IgD-negative memory B cell (primary cell): ENCODE measurements at regions not wholly inside any gene's neighbourhood (a gene's known extent, or its start where the extent isn't known, plus 50 kb on each side); places are given as distances from the start of the nearest gene placed in this dataset.
"Not testable (repeated sequence)": the region's sequence is repeated elsewhere in the genome, so short reads cannot be mapped to it uniquely, and the experiment has no call there.

Experiments used
- H3K27ac Mint-ChIP-seq, 3 donors: one replicate each; pipeline ENCODE4 v1.8.0; 2020 to 2022; ENCODE audit warnings: mild to moderate bottlenecking in 3 of 3, mixed read lengths in 3 of 3, moderate library complexity in 1 of 3
- H3K27me3 Mint-ChIP-seq: one replicate; pipeline ENCODE4 v1.8.0; 2021; ENCODE audit warnings: mixed read lengths
- H3K36me3 Mint-ChIP-seq: one replicate; pipeline ENCODE4 v1.8.0; 2020; ENCODE audit warnings: mild to moderate bottlenecking, mixed read lengths
- H3K4me1 Mint-ChIP-seq, 3 donors: one replicate each; pipeline ENCODE4 v1.8.0; 2020 to 2022; ENCODE audit warnings: mixed read lengths in 3 of 3, mild to moderate bottlenecking in 1 of 3
- H3K4me3 Mint-ChIP-seq, 4 donors: one replicate each; pipeline ENCODE4 v1.8.0; 2020 to 2022; ENCODE audit warnings: mild to moderate bottlenecking in 4 of 4, mixed read lengths in 4 of 4, moderate library complexity in 3 of 4
- H3K9me3 Mint-ChIP-seq, 3 donors: one replicate each; pipeline ENCODE4 v1.8.0; 2020 to 2021; ENCODE audit warnings: mixed read lengths in 3 of 3, mild to moderate bottlenecking in 1 of 3

GRCh38 chr3:164007765-164008164, 1070.5 kb downstream of the SI start:
- Mint-ChIP-seq H3K4me1 (no peaks in the 10 kb centered on the region), H3K9me3 (no peaks in the 10 kb centered on the region), H3K36me3 (no peaks in the 10 kb centered on the region)

GRCh38 chr3:164004205-164004604, 1074.1 kb downstream of the SI start:
- no peak overlapping the region for H3K27ac Mint-ChIP-seq
- peaks cover 0 to 2% (median 2%) of the 10 kb centered on the region in 3 donors for H3K9me3 Mint-ChIP-seq
- H3K4me1 Mint-ChIP-seq: no peaks in the 10 kb centered on the region
- H3K36me3 Mint-ChIP-seq: no peaks in the 10 kb centered on the region
- no peaks in the 10 kb centered on the region for H3K27me3 Mint-ChIP-seq
- no peak overlapping the region for H3K4me3 Mint-ChIP-seq

More at GRCh38 chr3:164007765-164008164, 1070.5 kb downstream of the SI start:
- no peaks in the 10 kb centered on the region for H3K27me3 Mint-ChIP-seq
- no peak overlapping the region for H3K27ac Mint-ChIP-seq
- H3K4me3 Mint-ChIP-seq: no peak overlapping the region

- not testable (repeated sequence) for H3K4me1 Mint-ChIP-seq, H3K9me3 Mint-ChIP-seq, H3K4me3 Mint-ChIP-seq, H3K36me3 Mint-ChIP-seq, H3K27ac Mint-ChIP-seq, H3K27me3 Mint-ChIP-seq
These were observed 1075.3 kb downstream of the SI start for GRCh38 chr3:164003016-164003415.

GRCh38 chr3:163983940-163984339, 1094.4 kb downstream of the SI start:
- peaks cover 0 to 11% (median 0%) of the 10 kb centered on the region in 3 donors for H3K9me3 Mint-ChIP-seq
- H3K27me3 Mint-ChIP-seq: no peaks in the 10 kb centered on the region
- H3K27ac Mint-ChIP-seq: no peak overlapping the region
- H3K4me3 Mint-ChIP-seq: no peak overlapping the region
- H3K36me3 Mint-ChIP-seq: no peaks in the 10 kb centered on the region
- H3K4me1 Mint-ChIP-seq: no peaks in the 10 kb centered on the region

- Mint-ChIP-seq H3K27me3 (no peaks in the 10 kb centered on the region), H3K36me3 (peaks cover 2% of the 10 kb centered on the region), H3K27ac (no peak overlapping the region), H3K4me3 (no peak overlapping the region), H3K4me1 (no peaks in the 10 kb centered on the region), H3K9me3 (peaks cover 2 to 9% (median 7%) of the 10 kb centered on the region in 3 donors)
These were observed 1106.4 kb downstream of the SI start for GRCh38 chr3:163971861-163972260.

GRCh38 chr3:163957072-163957471, 1121.2 kb downstream of the SI start:
- Mint-ChIP-seq H3K27ac (no peak overlapping the region), H3K9me3 (peaks cover 0 to 19% (median 5%) of the 10 kb centered on the region in 3 donors), H3K4me3 (no peak overlapping the region), H3K27me3 (no peaks in the 10 kb centered on the region), H3K4me1 (no peaks in the 10 kb centered on the region), H3K36me3 (no peaks in the 10 kb centered on the region)

- no peaks in the 10 kb centered on the region for H3K4me1 Mint-ChIP-seq
- H3K27me3 Mint-ChIP-seq: no peaks in the 10 kb centered on the region
- H3K27ac Mint-ChIP-seq: no peak overlapping the region
- peaks cover 0 to 14% (median 2%) of the 10 kb centered on the region in 3 donors for H3K9me3 Mint-ChIP-seq
- no peaks in the 10 kb centered on the region for H3K36me3 Mint-ChIP-seq
- H3K4me3 Mint-ChIP-seq: no peak overlapping the region
These were observed 1124.8 kb downstream of the SI start for GRCh38 chr3:163953526-163953925.

- Mint-ChIP-seq H3K27me3 (no peaks in the 10 kb centered on the region), H3K36me3 (no peaks in the 10 kb centered on the region), H3K4me1 (no peaks in the 10 kb centered on the region), H3K9me3 (peaks cover 0 to 7% (median 4%) of the 10 kb centered on the region in 3 donors), H3K27ac (no peak overlapping the region), H3K4me3 (no peak overlapping the region)
These were observed 1125.8 kb downstream of the SI start for GRCh38 chr3:163952499-163952898.

GRCh38 chr3:163951397-163951987, 1126.8 kb downstream of the SI start:
- H3K4me1 Mint-ChIP-seq: no peaks in the 10 kb centered on the region
- H3K27ac Mint-ChIP-seq: no peak overlapping the region
- H3K27me3 Mint-ChIP-seq: no peaks in the 10 kb centered on the region
- peaks cover 0 to 10% (median 4%) of the 10 kb centered on the region in 3 donors for H3K9me3 Mint-ChIP-seq
- no peaks in the 10 kb centered on the region for H3K36me3 Mint-ChIP-seq
- no peak overlapping the region for H3K4me3 Mint-ChIP-seq

GRCh38 chr3:163946785-163947184, 1131.5 kb downstream of the SI start:
- Mint-ChIP-seq H3K9me3 (peaks cover 2 to 15% (median 5%) of the 10 kb centered on the region in 3 donors), H3K4me3 (no peak overlapping the region), H3K36me3 (no peaks in the 10 kb centered on the region), H3K4me1 (no peaks in the 10 kb centered on the region), H3K27ac (no peak overlapping the region), H3K27me3 (no peaks in the 10 kb centered on the region)

GRCh38 chr3:163943664-163944063, 1134.6 kb downstream of the SI start:
- no peaks in the 10 kb centered on the region for H3K36me3 Mint-ChIP-seq
- H3K9me3 Mint-ChIP-seq: peaks cover 2 to 8% (median 5%) of the 10 kb centered on the region in 3 donors
- H3K27me3 Mint-ChIP-seq: no peaks in the 10 kb centered on the region
- H3K4me3 Mint-ChIP-seq: no peak overlapping the region
- no peak overlapping the region for H3K27ac Mint-ChIP-seq
- no peaks in the 10 kb centered on the region for H3K4me1 Mint-ChIP-seq

GRCh38 chr3:163939926-163940325, 1138.4 kb downstream of the SI start:
- Mint-ChIP-seq H3K9me3 (peaks cover 2 to 9% (median 3%) of the 10 kb centered on the region in 3 donors), H3K27ac (no peak overlapping the region), H3K27me3 (no peaks in the 10 kb centered on the region), H3K4me3 (no peak overlapping the region), H3K4me1 (no peaks in the 10 kb centered on the region), H3K36me3 (no peaks in the 10 kb centered on the region)

GRCh38 chr3:163936543-163936942, 1141.8 kb downstream of the SI start:
- no peaks in the 10 kb centered on the region for H3K36me3 Mint-ChIP-seq

GRCh38 chr3:163935411-163935810, 1142.9 kb downstream of the SI start:
- peaks cover 0 to 4% (median 2%) of the 10 kb centered on the region in 3 donors for H3K9me3 Mint-ChIP-seq
- no peaks in the 10 kb centered on the region for H3K36me3 Mint-ChIP-seq
- no peak overlapping the region for H3K4me3 Mint-ChIP-seq
- H3K27me3 Mint-ChIP-seq: no peaks in the 10 kb centered on the region
- H3K4me1 Mint-ChIP-seq: no peaks in the 10 kb centered on the region
- H3K27ac Mint-ChIP-seq: no peak overlapping the region

More at GRCh38 chr3:163936543-163936942, 1141.8 kb downstream of the SI start:
- no peaks in the 10 kb centered on the region for H3K27me3 Mint-ChIP-seq
- H3K4me3 Mint-ChIP-seq: no peak overlapping the region
- H3K9me3 Mint-ChIP-seq: peaks cover 0 to 4% (median 2%) of the 10 kb centered on the region in 3 donors
- H3K27ac Mint-ChIP-seq: no peak overlapping the region
- H3K4me1 Mint-ChIP-seq: no peaks in the 10 kb centered on the region

GRCh38 chr3:163929069-163929652, 1149.1 kb downstream of the SI start:
- H3K27me3 Mint-ChIP-seq: no peaks in the 10 kb centered on the region
- H3K9me3 Mint-ChIP-seq: peaks cover 3 to 9% (median 5%) of the 10 kb centered on the region in 3 donors
- no peak overlapping the region for H3K4me3 Mint-ChIP-seq
- H3K27ac Mint-ChIP-seq: no peak overlapping the region
- no peaks in the 10 kb centered on the region for H3K4me1 Mint-ChIP-seq
- no peaks in the 10 kb centered on the region for H3K36me3 Mint-ChIP-seq

GRCh38 chr3:163927521-163927920, 1150.8 kb downstream of the SI start:
- Mint-ChIP-seq H3K4me3 (no peak overlapping the region), H3K27me3 (no peaks in the 10 kb centered on the region), H3K27ac (no peak overlapping the region), H3K4me1 (no peaks in the 10 kb centered on the region), H3K36me3 (no peaks in the 10 kb centered on the region), H3K9me3 (peaks cover 2 to 9% (median 5%) of the 10 kb centered on the region in 3 donors)
